ENCODE measurements at regions not wholly inside any gene's neighbourhood (a gene's known extent, or its start where the extent isn't known, plus 50 kb on each side); places are given as distances from the start of the nearest gene placed in this dataset.

DNA sequence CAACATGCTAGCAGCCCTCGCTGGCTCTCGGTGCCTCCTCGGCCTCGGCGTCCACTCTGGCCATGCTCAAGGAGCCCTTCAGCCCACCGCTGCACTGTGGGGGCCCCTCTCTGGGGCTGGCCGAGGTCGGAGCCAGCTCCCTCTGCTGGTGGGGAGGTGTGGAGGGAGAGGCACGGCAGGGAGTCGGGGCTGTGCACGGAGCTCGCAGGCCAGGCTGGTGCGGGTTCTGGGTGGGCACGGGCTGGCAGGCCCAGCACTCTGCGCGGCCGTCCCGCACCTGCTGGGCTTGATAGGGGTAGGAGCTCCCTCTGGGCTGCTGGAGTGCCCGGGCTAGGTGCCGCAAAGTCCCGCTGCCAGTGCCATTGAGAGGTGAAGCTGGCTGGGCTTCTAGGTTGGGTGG, 251.0 kb downstream of the SQOR start:
- H3K36me3 ChIP-seq (ENCODE audit: control insufficient read depth, insufficient read depth, low read length) = no peaks in the 10 kb centered on the region
- no peak overlapping the region for H3K9ac ChIP-seq (ENCODE audit: extremely low read depth, low read length, poor library complexity, severe bottlenecking)
- no peaks in the 10 kb centered on the region for H3K27me3 ChIP-seq (ENCODE audit: control insufficient read depth, insufficient read depth, low read length, poor library complexity, severe bottlenecking)
- H3K9me3 ChIP-seq (ENCODE audit: control insufficient read depth, low read length) = no peaks in the 10 kb centered on the region
- Mint-ChIP-seq H3K9me3 (peaks cover 11% of the 10 kb centered on the region), H3K36me3 (ENCODE audit: low read depth) (no peaks in the 10 kb centered on the region), H3K4me1 (no peaks in the 10 kb centered on the region), H3K27me3 (ENCODE audit: insufficient read depth) (peaks cover 2% of the 10 kb centered on the region), H3K4me3 (no peak overlapping the region), H3K27ac (no peak overlapping the region)
- H3K27ac ChIP-seq (ENCODE audit: low read depth, low read length) = no peak overlapping the region
- DNase-seq = no peak
- no peak overlapping the region for H3K4me3 ChIP-seq (ENCODE audit: low read length)
- H3K4me1 ChIP-seq (ENCODE audit: control insufficient read depth, insufficient read depth, low read length) = no peaks in the 10 kb centered on the region
- TF ChIP-seq, protein P1, sequence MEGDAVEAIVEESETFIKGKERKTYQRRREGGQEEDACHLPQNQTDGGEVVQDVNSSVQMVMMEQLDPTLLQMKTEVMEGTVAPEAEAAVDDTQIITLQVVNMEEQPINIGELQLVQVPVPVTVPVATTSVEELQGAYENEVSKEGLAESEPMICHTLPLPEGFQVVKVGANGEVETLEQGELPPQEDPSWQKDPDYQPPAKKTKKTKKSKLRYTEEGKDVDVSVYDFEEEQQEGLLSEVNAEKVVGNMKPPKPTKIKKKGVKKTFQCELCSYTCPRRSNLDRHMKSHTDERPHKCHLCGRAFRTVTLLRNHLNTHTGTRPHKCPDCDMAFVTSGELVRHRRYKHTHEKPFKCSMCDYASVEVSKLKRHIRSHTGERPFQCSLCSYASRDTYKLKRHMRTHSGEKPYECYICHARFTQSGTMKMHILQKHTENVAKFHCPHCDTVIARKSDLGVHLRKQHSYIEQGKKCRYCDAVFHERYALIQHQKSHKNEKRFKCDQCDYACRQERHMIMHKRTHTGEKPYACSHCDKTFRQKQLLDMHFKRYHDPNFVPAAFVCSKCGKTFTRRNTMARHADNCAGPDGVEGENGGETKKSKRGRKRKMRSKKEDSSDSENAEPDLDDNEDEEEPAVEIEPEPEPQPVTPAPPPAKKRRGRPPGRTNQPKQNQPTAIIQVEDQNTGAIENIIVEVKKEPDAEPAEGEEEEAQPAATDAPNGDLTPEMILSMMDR (conservative IDR thresholded peaks at IDR 0.05) = peak; percentile 12
- WGBS, 2 experiments (ENCODE audit: insufficient coverage in 1 of 2, insufficient read length in 1 of 2) = 94 to 100% methylated on average over 10 to 21 of the region's 21 CpGs

DNA sequence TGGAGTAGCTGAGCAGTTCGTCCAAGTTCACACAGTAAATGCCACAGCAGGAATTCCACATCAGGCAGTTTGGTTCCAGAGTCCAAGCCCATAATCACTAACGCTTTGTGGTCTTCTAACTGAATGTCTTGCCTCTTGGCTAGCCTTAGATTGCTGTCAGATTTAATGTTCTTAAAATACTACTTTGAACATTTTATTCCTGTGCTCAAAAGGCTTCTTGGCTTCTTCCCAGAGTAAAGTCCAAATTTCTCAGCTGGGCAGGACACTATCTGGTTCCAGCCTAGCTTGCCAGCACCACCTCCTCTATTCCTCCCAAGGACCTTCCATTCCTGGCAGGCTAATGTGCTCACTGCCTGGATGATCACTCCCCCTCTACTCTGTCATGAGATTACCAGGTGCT, 256.9 kb downstream of the SQOR start:
- Histone ChIP-seq H3K4me1 (ENCODE audit: control insufficient read depth, insufficient read depth, low read length) (no peaks in the 10 kb centered on the region), H3K36me3 (ENCODE audit: control insufficient read depth, insufficient read depth, low read length) (no peaks in the 10 kb centered on the region), H3K9ac (ENCODE audit: extremely low read depth, low read length, poor library complexity, severe bottlenecking) (no peak overlapping the region), H3K9me3 (ENCODE audit: control insufficient read depth, low read length) (no peaks in the 10 kb centered on the region), H3K27ac (ENCODE audit: low read depth, low read length) (no peak overlapping the region), H3K4me3 (ENCODE audit: low read length) (no peak overlapping the region), H3K27me3 (ENCODE audit: control insufficient read depth, insufficient read depth, low read length, poor library complexity, severe bottlenecking) (no peaks in the 10 kb centered on the region)
- WGBS, 2 experiments (ENCODE audit: insufficient coverage in 1 of 2, insufficient read length in 1 of 2) = 76 to 100% methylated on average over 1 to 2 of the region's 2 CpGs
- H3K27ac Mint-ChIP-seq = no peak overlapping the region
- no peak overlapping the region for H3K4me3 Mint-ChIP-seq
- H3K27me3 Mint-ChIP-seq (ENCODE audit: insufficient read depth) = peaks cover 2% of the 10 kb centered on the region
- peaks cover 3% of the 10 kb centered on the region for H3K9me3 Mint-ChIP-seq
- no peaks in the 10 kb centered on the region for H3K4me1 Mint-ChIP-seq
- no peak for DNase-seq
- no peaks in the 10 kb centered on the region for H3K36me3 Mint-ChIP-seq (ENCODE audit: low read depth)
- TF ChIP-seq, protein P1 (conservative IDR thresholded peaks at IDR 0.05) = no peak

DNA sequence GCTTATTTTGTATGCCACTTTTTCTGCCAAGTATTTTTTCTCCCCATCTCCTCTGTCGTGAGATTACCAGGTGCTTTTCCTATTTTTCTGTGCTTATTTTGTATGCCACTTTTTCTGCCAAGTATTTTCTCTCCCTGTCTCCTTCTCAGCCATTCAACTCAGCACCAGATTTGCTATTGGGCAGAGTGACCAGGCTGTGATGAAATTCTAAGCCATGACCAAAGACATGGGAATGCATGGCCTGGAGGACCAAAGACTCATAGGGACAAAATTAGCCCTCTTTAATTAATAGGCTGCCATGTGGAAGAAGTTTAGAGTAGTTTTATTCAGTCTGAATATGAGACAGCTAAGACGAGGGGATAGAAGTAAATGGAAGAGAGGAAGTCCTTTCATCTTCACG, 257.4 kb downstream of the SQOR start:
- Histone ChIP-seq H3K27ac (ENCODE audit: low read depth, low read length) (no peak overlapping the region), H3K9me3 (ENCODE audit: control insufficient read depth, low read length) (no peaks in the 10 kb centered on the region), H3K4me1 (ENCODE audit: control insufficient read depth, insufficient read depth, low read length) (no peaks in the 10 kb centered on the region), H3K36me3 (ENCODE audit: control insufficient read depth, insufficient read depth, low read length) (no peaks in the 10 kb centered on the region), H3K27me3 (ENCODE audit: control insufficient read depth, insufficient read depth, low read length, poor library complexity, severe bottlenecking) (no peaks in the 10 kb centered on the region), H3K9ac (ENCODE audit: extremely low read depth, low read length, poor library complexity, severe bottlenecking) (no peak overlapping the region), H3K4me3 (ENCODE audit: low read length) (no peak overlapping the region)
- Mint-ChIP-seq H3K9me3 (no peaks in the 10 kb centered on the region), H3K4me3 (no peak overlapping the region), H3K27me3 (ENCODE audit: insufficient read depth) (peaks cover 2% of the 10 kb centered on the region), H3K27ac (no peak overlapping the region), H3K36me3 (ENCODE audit: low read depth) (no peaks in the 10 kb centered on the region), H3K4me1 (no peaks in the 10 kb centered on the region)
- WGBS, 2 experiments (ENCODE audit: insufficient coverage in 1 of 2, insufficient read length in 1 of 2) = 84 to 86% methylated on average over 2 to 3 of the region's 3 CpGs
- DNase-seq = no peak
- TF ChIP-seq, protein P1 (conservative IDR thresholded peaks at IDR 0.05) = no peak
